Testis (tissue), 2 donors: ENCODE measurements at regions not wholly inside any gene's neighbourhood (a gene's known extent, or its start where the extent isn't known, plus 50 kb on each side); places are given as distances from the start of the nearest gene placed in this dataset.

ENCODE experiments used
- DNase-seq: peaks from one replicate; pipeline ENCODE4 v3.0.0-alpha.2; 2019
- H3K27ac ChIP-seq, 2 donors: fragments of 200-600 bp; sonication (generic); one replicate each; pipeline ENCODE4 v1.5.1; 2019
- H3K27me3 ChIP-seq: fragments of 200-600 bp; sonication (generic); one replicate; pipeline ENCODE4 v1.5.1; 2019
- H3K36me3 ChIP-seq: fragments of 200-600 bp; sonication (generic); one replicate; pipeline ENCODE4 v1.5.1; 2017; ENCODE audit warnings: low read depth; ENCODE audit errors: missing control alignments
- H3K4me1 ChIP-seq: fragments of 200-600 bp; sonication (generic); one replicate; pipeline ENCODE4 v1.5.1; 2019
- H3K4me3 ChIP-seq, 2 donors: fragments of 200-600 bp; sonication (generic); one replicate each; pipeline ENCODE4 v1.5.1; 2017 to 2019
- H3K9me3 ChIP-seq: fragments of 200-600 bp; sonication (generic); one replicate; pipeline ENCODE4 v1.5.1; 2017
- POLR2A ChIP-seq: fragments of 450-650 bp; IDR thresholded peaks from one replicate; pipeline ENCODE4 v1.6.1; 2017; ENCODE audit warnings: antibody characterized with exemption, mild to moderate bottlenecking, moderate library complexity
- whole genome bisulfite sequencing, 2 donors: methylation state at CpG; one replicate each; pipeline ENCODE4 v1.1.5; 2018; 5-methylcytosine and 5-hydroxymethylcytosine counted together
- intact Hi-C: fragments of 100-400 bp; cut with DNase I; formaldehyde crosslinking; loops from one replicate; pipeline ENCODE4 v1.15.1; 2023; ENCODE audit warnings: low total_unique reads
- TF ChIP-seq, protein P1 (sequence below), 3 experiments: fragments of 450-650 bp in 2 of 3; fragments of 200-600 bp in 1 of 3; sonication (generic) in 1 of 3; IDR thresholded peaks; one replicate each; pipeline ENCODE4 v1.5.1; 2016 to 2019; ENCODE audit warnings: antibody characterized with exemption in 3 of 3, mild to moderate bottlenecking in 2 of 3, moderate library complexity in 1 of 3

DNA sequence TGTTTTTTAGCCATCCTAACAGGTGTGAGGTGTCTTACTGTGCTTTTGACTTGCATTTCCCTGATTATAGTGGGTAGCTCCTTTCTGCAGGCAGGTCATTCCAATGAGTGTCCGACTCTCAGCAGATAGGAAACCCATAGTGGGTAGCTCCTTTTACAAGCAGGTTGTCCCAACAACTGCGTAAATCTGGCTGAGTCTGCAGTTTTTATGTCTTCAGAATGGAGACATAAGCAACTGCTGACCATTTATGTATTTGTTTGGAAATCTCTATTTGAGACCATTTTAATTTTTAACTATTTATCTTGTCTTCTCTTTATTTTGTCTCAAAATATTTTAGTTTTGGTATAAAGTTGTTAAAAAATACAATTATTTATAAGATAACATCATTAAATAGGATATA is 839.4 kb downstream of the SLITRK6 start:
- Histone ChIP-seq H3K9me3 (no peaks in the 10 kb centered on the region), H3K36me3 (no peaks in the 10 kb centered on the region), H3K27ac (no peak overlapping the region), H3K4me3 (no peak overlapping the region), H3K27me3 (no peaks in the 10 kb centered on the region), H3K4me1 (no peaks in the 10 kb centered on the region)
- no peak for DNase-seq
- TF ChIP-seq, protein P1, sequence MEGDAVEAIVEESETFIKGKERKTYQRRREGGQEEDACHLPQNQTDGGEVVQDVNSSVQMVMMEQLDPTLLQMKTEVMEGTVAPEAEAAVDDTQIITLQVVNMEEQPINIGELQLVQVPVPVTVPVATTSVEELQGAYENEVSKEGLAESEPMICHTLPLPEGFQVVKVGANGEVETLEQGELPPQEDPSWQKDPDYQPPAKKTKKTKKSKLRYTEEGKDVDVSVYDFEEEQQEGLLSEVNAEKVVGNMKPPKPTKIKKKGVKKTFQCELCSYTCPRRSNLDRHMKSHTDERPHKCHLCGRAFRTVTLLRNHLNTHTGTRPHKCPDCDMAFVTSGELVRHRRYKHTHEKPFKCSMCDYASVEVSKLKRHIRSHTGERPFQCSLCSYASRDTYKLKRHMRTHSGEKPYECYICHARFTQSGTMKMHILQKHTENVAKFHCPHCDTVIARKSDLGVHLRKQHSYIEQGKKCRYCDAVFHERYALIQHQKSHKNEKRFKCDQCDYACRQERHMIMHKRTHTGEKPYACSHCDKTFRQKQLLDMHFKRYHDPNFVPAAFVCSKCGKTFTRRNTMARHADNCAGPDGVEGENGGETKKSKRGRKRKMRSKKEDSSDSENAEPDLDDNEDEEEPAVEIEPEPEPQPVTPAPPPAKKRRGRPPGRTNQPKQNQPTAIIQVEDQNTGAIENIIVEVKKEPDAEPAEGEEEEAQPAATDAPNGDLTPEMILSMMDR (IDR thresholded peaks at IDR 0.05): no peak
- TF ChIP-seq POLR2A: no peak
- intact Hi-C loops: no loop called here
- 65 to 68% methylated on average over 2 of the region's 2 CpGs for WGBS, 2 donors

DNA sequence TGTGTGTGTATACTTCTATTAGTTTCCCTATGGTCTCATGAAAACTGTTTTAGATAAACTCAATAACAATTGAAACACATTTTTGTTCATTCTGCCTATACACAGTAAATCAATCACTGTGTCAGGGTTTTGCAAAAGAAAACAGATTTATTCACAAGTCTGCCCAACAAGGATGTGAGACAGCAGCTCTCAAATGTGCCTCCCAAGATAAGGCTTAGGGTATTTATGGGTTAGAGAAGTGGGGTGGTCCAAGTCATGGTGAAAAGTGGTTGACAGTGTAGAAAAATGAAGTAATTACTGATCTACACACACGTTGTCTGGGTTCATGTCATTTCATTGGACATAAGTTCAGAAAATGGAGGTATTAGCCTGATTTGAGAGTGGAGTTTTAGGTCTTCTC is 844.6 kb downstream of the SLITRK6 start:
- H3K4me1 ChIP-seq: no peaks in the 10 kb centered on the region
- intact Hi-C loops: no loop called here
- no peak for DNase-seq
- H3K27me3 ChIP-seq: no peaks in the 10 kb centered on the region
- TF ChIP-seq, protein P1 (IDR thresholded peaks at IDR 0.05): no peak
- no peak for TF ChIP-seq POLR2A
- no peaks in the 10 kb centered on the region for H3K9me3 ChIP-seq
- no peak overlapping the region for H3K27ac ChIP-seq
- H3K4me3 ChIP-seq: no peak overlapping the region
- H3K36me3 ChIP-seq: no peaks in the 10 kb centered on the region
- 56 to 74% methylated on average over 1 of the region's 1 CpG for WGBS, 2 donors

DNA sequence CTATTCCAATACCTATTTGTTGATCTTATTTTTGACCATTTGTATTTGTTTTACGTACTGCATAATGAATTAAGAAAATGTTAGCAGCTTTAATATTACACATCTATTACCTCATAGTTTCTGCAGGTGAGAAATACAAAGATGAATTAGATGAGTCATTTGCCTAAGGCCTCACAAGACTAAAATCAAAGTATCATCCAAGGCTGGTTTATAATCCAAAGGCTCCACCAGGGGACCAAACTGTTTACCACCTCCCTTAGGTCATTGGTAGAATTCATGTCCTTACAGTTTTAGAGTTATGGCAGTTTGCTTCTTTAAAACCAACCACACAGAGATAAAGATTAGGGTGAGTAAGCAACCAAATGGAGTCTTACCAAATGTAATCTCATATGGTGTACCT is 848.1 kb downstream of the SLITRK6 start:
- H3K27me3 ChIP-seq: no peaks in the 10 kb centered on the region
- no peak for TF ChIP-seq POLR2A
- TF ChIP-seq, protein P1 (IDR thresholded peaks at IDR 0.05): no peak
- no peak for DNase-seq
- intact Hi-C loops: no loop called here
- no peaks in the 10 kb centered on the region for H3K36me3 ChIP-seq
- H3K27ac ChIP-seq: no peak overlapping the region
- no peak overlapping the region for H3K4me3 ChIP-seq
- WGBS, 2 donors: 96 to 97% methylated on average over 1 of the region's 1 CpG
- H3K9me3 ChIP-seq: no peaks in the 10 kb centered on the region
- no peaks in the 10 kb centered on the region for H3K4me1 ChIP-seq

DNA sequence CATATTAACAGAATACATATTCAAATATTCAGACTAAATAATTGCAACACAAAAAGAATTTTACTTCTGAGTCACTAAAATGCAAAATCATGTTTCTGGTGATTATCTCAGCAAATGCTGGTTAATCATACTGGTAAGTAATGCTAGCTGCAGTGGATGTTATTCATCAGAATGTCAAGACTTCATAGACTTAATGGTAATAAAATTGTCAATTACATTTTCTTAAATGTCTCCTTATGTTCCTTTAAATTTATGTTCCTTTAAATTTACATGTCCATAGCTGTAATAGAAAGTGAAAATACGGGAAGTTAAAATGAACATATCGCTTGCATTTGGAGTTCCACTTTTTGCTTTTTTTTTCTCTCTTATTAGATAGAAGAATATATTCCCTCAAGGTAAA is 853.0 kb downstream of the SLITRK6 start:
- H3K27me3 ChIP-seq: no peaks in the 10 kb centered on the region
- no peak for DNase-seq
- no peaks in the 10 kb centered on the region for H3K36me3 ChIP-seq
- WGBS, 2 donors: 75 to 79% methylated on average over 2 of the region's 2 CpGs
- no peaks in the 10 kb centered on the region for H3K4me1 ChIP-seq
- H3K27ac ChIP-seq: no peak overlapping the region
- H3K4me3 ChIP-seq: no peak overlapping the region
- no peaks in the 10 kb centered on the region for H3K9me3 ChIP-seq
- TF ChIP-seq POLR2A: no peak
- TF ChIP-seq, protein P1 (IDR thresholded peaks at IDR 0.05): no peak
- intact Hi-C loops: no loop called here

DNA sequence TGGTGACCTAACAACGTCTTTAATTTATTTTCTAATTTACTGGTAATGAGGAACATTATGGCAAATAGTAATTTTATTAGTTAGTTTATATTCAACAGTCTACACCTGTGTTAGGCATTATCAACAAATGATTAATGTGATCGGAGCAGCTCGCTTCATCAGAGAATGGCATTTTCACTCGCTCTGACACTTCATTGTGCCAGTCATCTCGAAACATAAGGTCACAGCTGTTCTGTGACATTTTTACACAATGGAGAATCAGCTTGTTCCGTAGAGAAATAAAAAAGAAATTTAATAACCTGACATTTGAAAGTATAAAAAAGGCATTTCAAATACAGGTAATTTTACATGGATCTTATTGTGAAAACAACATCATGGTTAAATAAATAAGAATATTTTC is 858.4 kb downstream of the SLITRK6 start:
- Histone ChIP-seq H3K4me3 (no peak overlapping the region), H3K27me3 (no peaks in the 10 kb centered on the region), H3K36me3 (no peaks in the 10 kb centered on the region), H3K27ac (no peak overlapping the region), H3K9me3 (no peaks in the 10 kb centered on the region), H3K4me1 (no peaks in the 10 kb centered on the region)
- intact Hi-C loops: no loop called here
- TF ChIP-seq POLR2A: no peak
- TF ChIP-seq, protein P1 (IDR thresholded peaks at IDR 0.05): no peak
- DNase-seq: no peak
- WGBS, 2 donors: 84 to 91% methylated on average over 6 of the region's 6 CpGs
